Cardiac fibroblast (primary cell): ENCODE measurements at regions not wholly inside any gene's neighbourhood (a gene's known extent, or its start where the extent isn't known, plus 50 kb on each side); places are given as distances from the start of the nearest gene placed in this dataset.

Experiments used
- DNase-seq, 2 donors: peaks; one replicate each; pipeline versions ENCODE4 v3.0.0 to v3.0.0-alpha.2; 2010; ENCODE audit warnings: low read depth in 2 of 2
- H3K4me3 ChIP-seq, 2 donors: replicated peaks in 1 of 2; 1 replicate in 1 of 2; 2 replicates in 1 of 2; pipeline ENCODE4 v1.5.1; 2011; ENCODE audit warnings: low read depth in 2 of 2, low read length in 2 of 2, mild to moderate bottlenecking in 2 of 2, moderate library complexity in 1 of 2
- CTCF ChIP-seq: IDR thresholded peaks from one replicate; pipeline ENCODE4 v1.5.1; 2011; ENCODE audit warnings: low read depth, mild to moderate bottlenecking, low read length, inconsistent platforms

GRCh38 chr2:137770166-137770565 lies 194.1 kb upstream of the HNMT start:
- H3K4me3 ChIP-seq, result no peak overlapping the region
- TF ChIP-seq CTCF, result no peak
- no peak for DNase-seq

GRCh38 chr2:137771064-137771463 lies 193.2 kb upstream of the HNMT start:
- no peak for TF ChIP-seq CTCF
- no peak for DNase-seq
- H3K4me3 ChIP-seq, result no peak overlapping the region

DNA sequence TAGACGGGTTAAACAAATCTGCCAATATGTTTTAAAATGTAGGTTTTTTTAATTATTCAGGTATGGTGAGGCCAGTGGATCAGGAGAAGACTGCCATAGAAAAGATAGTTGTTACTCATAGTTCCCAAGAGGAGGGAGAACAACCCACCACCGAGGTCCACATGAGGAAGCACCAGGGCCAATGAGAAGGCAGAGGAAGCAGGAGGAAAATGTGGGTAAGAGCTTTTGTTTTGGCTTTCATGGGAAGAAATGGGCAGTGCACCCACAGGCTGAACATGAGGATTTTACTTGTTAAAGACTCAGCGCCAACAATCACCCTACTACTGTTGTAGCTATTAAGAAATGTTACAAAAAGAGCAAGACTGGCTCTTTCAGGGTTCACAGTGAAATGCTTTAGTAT lies 191.8 kb upstream of the HNMT start:
- DNase-seq, result no peak
- no peak overlapping the region for H3K4me3 ChIP-seq
- TF ChIP-seq CTCF, result no peak

GRCh38 chr2:137775529-137775928 lies 188.7 kb upstream of the HNMT start:
- TF ChIP-seq CTCF, result no peak
- no peak for DNase-seq
- H3K4me3 ChIP-seq, result no peak overlapping the region

GRCh38 chr2:137776697-137777096 lies 187.6 kb upstream of the HNMT start:
- no peak for DNase-seq
- no peak overlapping the region for H3K4me3 ChIP-seq
- no peak for TF ChIP-seq CTCF

GRCh38 chr2:137797641-137798040 lies 166.6 kb upstream of the HNMT start:
- no peak overlapping the region for H3K4me3 ChIP-seq
- TF ChIP-seq CTCF, result no peak
- DNase-seq, result no peak

DNA sequence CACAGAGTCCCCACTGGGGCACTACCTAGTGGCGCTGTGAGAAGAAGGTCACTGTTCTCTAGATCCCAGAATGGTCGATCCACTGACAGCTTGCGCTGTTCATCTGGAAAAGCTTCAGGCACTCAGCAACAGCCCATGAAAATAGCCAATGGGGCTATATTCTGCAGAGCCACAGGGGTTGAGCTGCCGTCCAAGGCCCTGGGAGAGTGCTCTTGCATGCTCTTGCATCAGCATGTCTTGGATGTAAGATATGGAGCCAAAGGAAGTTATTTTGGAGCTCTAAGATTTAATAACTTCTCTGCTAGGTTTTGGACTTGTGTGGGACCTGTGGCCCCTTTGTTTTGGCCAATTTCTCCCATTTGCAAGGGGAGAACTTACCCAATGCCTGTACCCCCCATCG lies 164.7 kb upstream of the HNMT start:
- no peak overlapping the region for H3K4me3 ChIP-seq
- TF ChIP-seq CTCF, result no peak
- no peak for DNase-seq
